ENCODE measurements at regions not wholly inside any gene's neighbourhood (a gene's known extent, or its start where the extent isn't known, plus 50 kb on each side); places are given as distances from the start of the nearest gene placed in this dataset.

GRCh38 chr13:88074794-88075510 lies 403.8 kb downstream of the SLITRK5 start:
- Histone ChIP-seq H3K4me3 (no peak overlapping the region), H3K27ac (no peak overlapping the region), H3K4me1 (no peaks in the 10 kb centered on the region), H3K4me2 (no peak overlapping the region), H3K9me3 (no peaks in the 10 kb centered on the region)
- WGBS (ENCODE audit: missing lambda C conversion rate), result 25% methylated on average over 5 of the region's 5 CpGs
- ChIA-PET CTCF (no interaction called here), POLR2A (no interaction called here)
- TF ChIP-seq EHMT2 (IDR thresholded peaks at IDR 0.05; ENCODE audit: low read depth) (no peak), GATA3 (IDR thresholded peaks at IDR 0.05; ENCODE audit: borderline replicate concordance) (no peak), NFE2L2 (conservative IDR thresholded peaks at IDR 0.05; ENCODE audit: low read length) (no peak), CTCF (IDR thresholded peaks at IDR 0.05) (no peak), HOXB5 (CRISPR knock-in tag; IDR thresholded peaks at IDR 0.05) (no peak), ZFP36 (IDR thresholded peaks at IDR 0.05; ENCODE audit: borderline replicate concordance, partially characterized antibody) (no peak), KDM1A (IDR thresholded peaks at IDR 0.05; ENCODE audit: low read depth) (no peak), RFX5 (IDR thresholded peaks at IDR 0.05) (no peak), POLR2AphosphoS2 (conservative IDR thresholded peaks at IDR 0.05; ENCODE audit: low read length) (no peak), MAZ (IDR thresholded peaks at IDR 0.05; ENCODE audit: borderline replicate concordance, low read depth, low read length) (no peak)
- TF ChIP-seq, protein P1, sequence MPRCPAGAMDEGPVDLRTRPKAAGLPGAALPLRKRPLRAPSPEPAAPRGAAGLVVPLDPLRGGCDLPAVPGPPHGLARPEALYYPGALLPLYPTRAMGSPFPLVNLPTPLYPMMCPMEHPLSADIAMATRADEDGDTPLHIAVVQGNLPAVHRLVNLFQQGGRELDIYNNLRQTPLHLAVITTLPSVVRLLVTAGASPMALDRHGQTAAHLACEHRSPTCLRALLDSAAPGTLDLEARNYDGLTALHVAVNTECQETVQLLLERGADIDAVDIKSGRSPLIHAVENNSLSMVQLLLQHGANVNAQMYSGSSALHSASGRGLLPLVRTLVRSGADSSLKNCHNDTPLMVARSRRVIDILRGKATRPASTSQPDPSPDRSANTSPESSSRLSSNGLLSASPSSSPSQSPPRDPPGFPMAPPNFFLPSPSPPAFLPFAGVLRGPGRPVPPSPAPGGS (IDR thresholded peaks at IDR 0.05), result no peak
- TF ChIP-seq, protein P2, sequence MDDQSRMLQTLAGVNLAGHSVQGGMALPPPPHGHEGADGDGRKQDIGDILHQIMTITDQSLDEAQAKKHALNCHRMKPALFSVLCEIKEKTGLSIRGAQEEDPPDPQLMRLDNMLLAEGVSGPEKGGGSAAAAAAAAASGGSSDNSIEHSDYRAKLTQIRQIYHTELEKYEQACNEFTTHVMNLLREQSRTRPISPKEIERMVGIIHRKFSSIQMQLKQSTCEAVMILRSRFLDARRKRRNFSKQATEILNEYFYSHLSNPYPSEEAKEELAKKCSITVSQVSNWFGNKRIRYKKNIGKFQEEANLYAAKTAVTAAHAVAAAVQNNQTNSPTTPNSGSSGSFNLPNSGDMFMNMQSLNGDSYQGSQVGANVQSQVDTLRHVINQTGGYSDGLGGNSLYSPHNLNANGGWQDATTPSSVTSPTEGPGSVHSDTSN (IDR thresholded peaks at IDR 0.05), result no peak
- TF ChIP-seq, protein P3, sequence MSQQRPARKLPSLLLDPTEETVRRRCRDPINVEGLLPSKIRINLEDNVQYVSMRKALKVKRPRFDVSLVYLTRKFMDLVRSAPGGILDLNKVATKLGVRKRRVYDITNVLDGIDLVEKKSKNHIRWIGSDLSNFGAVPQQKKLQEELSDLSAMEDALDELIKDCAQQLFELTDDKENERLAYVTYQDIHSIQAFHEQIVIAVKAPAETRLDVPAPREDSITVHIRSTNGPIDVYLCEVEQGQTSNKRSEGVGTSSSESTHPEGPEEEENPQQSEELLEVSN (IDR thresholded peaks at IDR 0.05; ENCODE audit: borderline replicate concordance, low read depth), result no peak
- DNase-seq (ENCODE audit: low read depth in 1 of 2, low spot score in 1 of 2) (no peak), ATAC-seq (no peak), FAIRE-seq (no peak)

DNA sequence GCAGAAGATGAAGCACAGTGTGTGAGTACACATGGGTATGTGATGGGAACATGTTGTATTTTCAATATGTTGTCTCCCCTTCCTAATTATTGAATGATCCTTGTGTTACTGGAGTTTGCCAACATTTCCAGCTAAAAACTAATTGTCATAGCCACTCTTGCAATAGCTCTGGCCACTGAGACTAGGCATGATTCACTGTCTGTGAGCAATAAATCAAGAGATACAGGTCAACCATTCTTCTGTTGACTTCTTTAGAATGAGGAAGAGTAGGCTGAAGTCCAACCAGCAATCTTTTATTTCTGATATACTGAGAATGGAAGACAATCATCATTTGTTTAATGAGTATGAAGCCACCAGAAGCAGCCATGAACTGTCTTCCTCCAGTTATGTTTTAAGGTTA lies 413.9 kb downstream of the SLITRK5 start:
- Histone ChIP-seq H3K9me3 (no peaks in the 10 kb centered on the region), H3K4me3 (no peak overlapping the region), H3K27ac (no peak overlapping the region), H3K4me2 (no peak overlapping the region), H3K4me1 (no peaks in the 10 kb centered on the region)
- FAIRE-seq, result no peak
- no peak for ATAC-seq
- no peak for TF ChIP-seq CTCF (IDR thresholded peaks at IDR 0.05)
- TF ChIP-seq RNF2 (IDR thresholded peaks at IDR 0.05; ENCODE audit: borderline replicate concordance, low read depth), result no peak
- no peak for TF ChIP-seq KDM5A (IDR thresholded peaks at IDR 0.05)
- no peak for TF ChIP-seq CBX2 (IDR thresholded peaks at IDR 0.05; ENCODE audit: borderline replicate concordance, low read depth)
- no peak for TF ChIP-seq JUN (IDR thresholded peaks at IDR 0.05)
- TF ChIP-seq CBX8 (IDR thresholded peaks at IDR 0.05), result no peak
- TF ChIP-seq, protein P4, sequence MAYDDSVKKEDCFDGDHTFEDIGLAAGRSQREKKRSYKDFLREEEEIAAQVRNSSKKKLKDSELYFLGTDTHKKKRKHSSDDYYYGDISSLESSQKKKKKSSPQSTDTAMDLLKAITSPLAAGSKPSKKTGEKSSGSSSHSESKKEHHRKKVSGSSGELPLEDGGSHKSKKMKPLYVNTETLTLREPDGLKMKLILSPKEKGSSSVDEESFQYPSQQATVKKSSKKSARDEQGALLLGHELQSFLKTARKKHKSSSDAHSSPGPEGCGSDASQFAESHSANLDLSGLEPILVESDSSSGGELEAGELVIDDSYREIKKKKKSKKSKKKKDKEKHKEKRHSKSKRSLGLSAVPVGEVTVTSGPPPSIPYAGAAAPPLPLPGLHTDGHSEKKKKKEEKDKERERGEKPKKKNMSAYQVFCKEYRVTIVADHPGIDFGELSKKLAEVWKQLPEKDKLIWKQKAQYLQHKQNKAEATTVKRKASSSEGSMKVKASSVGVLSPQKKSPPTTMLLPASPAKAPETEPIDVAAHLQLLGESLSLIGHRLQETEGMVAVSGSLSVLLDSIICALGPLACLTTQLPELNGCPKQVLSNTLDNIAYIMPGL (CRISPR knock-in tag; IDR thresholded peaks at IDR 0.05; ENCODE audit: borderline replicate concordance), result no peak
- no peak for TF ChIP-seq JUNB (IDR thresholded peaks at IDR 0.05)
- no peak for TF ChIP-seq ZNF302 (CRISPR knock-in tag; IDR thresholded peaks at IDR 0.05)
- TF ChIP-seq RFX5 (IDR thresholded peaks at IDR 0.05), result no peak
- TF ChIP-seq EHMT2 (IDR thresholded peaks at IDR 0.05; ENCODE audit: low read depth), result no peak
- no peak for TF ChIP-seq POLR2A (IDR thresholded peaks at IDR 0.05; ENCODE audit: low read length)
- POLR2A ChIA-PET, result no interaction called here
- CTCF ChIA-PET, result no interaction called here
- DNase-seq (ENCODE audit: low read depth in 1 of 2, low spot score in 1 of 2), result no peak
